Omental fat pad (tissue), 3 donors: ENCODE measurements at regions not wholly inside any gene's neighbourhood (a gene's known extent, or its start where the extent isn't known, plus 50 kb on each side); places are given as distances from the start of the nearest gene placed in this dataset.
"Not testable (repeated sequence)": the region's sequence is repeated elsewhere in the genome, so short reads cannot be mapped to it uniquely, and the experiment has no call there.

ENCODE experiments used
- ATAC-seq: fragments of 150-250 bp; one replicate; pipeline ENCODE4 v1.9.1; 2016; ENCODE audit warnings: mild to moderate bottlenecking, moderate library complexity; ENCODE audit not compliant: low FRiP score
- DNase-seq: peaks from one replicate; pipeline ENCODE4 v3.0.0-alpha.2; 2019; ENCODE audit warnings: low spot score
- TF ChIP-seq, protein P1 (sequence below), 3 donors: fragments of 450-650 bp; IDR thresholded peaks; one replicate each; pipeline ENCODE4 v1.5.1; 2016 to 2017; ENCODE audit warnings: antibody characterized with exemption in 3 of 3, mild to moderate bottlenecking in 3 of 3, moderate library complexity in 2 of 3

DNA sequence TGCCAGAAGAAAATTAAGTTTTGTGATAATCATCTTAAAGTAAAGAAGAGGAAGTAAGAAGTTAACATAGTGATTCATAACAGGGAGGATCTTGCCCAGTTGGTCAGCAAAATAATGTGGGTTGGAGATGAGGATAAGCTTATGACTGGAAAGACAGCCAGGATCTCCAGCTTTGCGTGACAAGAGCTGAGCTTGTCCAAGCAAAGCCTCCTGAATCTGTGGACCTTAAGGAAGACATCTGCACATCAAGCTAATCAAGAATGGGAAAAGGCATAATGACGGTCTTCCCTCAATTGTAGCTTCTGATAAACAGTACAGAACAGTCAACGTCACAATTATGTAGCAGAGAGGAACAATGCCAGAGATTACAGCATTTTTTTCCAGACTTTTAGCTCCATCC lies 744.7 kb upstream of the GOT2 start:
- ATAC-seq = no peak
- no peak for DNase-seq
- TF ChIP-seq, protein P1, sequence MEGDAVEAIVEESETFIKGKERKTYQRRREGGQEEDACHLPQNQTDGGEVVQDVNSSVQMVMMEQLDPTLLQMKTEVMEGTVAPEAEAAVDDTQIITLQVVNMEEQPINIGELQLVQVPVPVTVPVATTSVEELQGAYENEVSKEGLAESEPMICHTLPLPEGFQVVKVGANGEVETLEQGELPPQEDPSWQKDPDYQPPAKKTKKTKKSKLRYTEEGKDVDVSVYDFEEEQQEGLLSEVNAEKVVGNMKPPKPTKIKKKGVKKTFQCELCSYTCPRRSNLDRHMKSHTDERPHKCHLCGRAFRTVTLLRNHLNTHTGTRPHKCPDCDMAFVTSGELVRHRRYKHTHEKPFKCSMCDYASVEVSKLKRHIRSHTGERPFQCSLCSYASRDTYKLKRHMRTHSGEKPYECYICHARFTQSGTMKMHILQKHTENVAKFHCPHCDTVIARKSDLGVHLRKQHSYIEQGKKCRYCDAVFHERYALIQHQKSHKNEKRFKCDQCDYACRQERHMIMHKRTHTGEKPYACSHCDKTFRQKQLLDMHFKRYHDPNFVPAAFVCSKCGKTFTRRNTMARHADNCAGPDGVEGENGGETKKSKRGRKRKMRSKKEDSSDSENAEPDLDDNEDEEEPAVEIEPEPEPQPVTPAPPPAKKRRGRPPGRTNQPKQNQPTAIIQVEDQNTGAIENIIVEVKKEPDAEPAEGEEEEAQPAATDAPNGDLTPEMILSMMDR (IDR thresholded peaks at IDR 0.05) = no peak

DNA sequence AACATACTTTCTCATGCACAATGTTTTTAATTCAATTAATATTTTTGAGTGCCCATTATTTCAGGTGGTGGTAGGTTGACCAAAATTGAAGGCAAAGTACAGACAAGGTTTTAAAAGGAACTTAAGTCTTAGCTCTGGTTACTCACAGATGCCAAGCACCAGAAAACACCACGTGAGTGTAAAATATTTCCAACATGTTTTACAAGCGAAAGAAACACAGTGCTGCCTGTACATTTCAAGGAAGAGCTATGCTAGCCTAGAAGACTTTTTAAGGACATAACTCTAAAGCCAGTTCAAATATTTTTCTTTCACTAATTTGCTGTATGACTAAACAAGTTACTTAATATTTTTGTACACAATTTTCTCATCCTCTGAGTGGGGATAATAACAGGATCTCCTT lies 736.4 kb upstream of the GOT2 start:
- TF ChIP-seq, protein P1 (IDR thresholded peaks at IDR 0.05) = no peak
- ATAC-seq = no peak
- DNase-seq = no peak

DNA sequence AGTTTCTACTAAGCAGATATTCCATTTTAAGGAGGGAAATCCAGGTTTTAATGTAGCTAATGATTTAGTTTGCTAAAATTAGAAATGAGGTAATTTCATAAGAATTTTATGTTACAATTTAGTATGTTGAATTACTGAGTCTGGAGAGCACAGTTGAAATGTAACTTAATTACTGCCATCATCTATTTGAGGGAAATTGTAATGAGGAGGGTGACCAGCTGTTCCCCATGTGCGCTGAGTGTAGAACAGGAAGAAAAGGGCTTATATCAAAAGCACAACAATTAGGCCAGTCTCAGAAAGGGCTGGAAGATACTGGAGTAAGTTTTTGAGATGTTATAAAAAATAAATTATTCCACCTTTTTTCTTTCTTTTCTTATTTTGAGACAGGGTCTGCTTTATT lies 735.1 kb upstream of the GOT2 start:
- TF ChIP-seq, protein P1 (IDR thresholded peaks at IDR 0.05) = no peak
- ATAC-seq = no peak
- DNase-seq = no peak

DNA sequence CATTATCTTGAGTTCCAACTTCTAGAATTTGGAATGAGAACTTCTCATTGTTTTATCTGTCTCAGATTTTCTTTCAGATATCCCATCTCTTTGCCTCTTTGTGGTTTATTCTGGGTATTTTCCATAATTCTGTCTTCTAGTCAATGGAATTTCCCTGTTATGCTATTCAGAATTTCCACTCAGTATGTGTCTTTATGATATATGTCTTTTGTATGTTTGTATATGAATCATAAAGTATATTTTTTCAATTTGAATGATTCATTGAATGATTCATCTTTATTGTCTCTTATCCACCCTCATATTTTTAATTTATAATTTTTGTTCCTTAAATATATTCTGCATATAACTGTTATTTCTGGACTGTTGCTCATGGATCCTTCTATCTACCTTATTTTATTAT lies 729.7 kb upstream of the GOT2 start:
- TF ChIP-seq, protein P1 (IDR thresholded peaks at IDR 0.05) = no peak
- DNase-seq (no peak), ATAC-seq (no peak)

DNA sequence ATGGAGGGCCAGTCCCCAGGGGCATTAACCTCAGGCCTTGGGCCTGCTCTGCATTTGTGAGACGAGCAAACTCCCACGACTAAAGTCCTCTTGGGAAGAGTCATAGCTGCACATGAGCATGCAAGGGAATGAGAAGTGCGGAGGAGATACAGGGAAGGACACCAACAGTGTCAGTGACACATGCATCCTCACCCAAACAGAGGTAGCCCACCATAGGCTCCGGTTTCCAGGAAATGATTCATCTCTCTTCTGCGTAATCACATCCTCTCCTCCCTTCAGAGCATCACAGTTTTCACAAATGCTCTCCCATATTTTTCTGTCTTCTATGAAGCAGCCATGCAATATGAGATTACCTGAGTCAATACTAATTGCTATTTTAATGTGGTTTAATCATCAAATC lies 725.7 kb upstream of the GOT2 start:
- ATAC-seq (no peak), DNase-seq (no peak)
- TF ChIP-seq, protein P1 (IDR thresholded peaks at IDR 0.05) = no peak

DNA sequence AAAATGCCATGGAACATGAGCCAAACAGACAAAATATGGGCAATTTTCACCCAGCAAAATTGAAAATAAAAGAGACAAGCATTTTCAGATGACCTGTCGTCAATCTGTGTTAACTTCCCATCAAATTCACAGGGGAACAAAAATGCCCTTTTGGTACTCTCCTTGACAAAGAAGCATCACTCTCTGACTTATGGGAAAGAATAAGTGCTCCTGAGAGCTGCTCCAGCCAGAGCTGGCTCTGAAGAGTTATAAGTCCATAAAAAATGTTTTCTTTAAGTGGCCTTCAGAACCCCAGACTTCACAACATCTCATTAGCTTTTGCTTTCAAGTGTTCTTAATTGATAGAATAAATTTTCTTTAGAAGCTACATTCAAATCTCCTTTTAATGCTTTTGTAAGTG lies 721.4 kb upstream of the GOT2 start:
- no peak for ATAC-seq
- no peak for DNase-seq
- TF ChIP-seq, protein P1 (IDR thresholded peaks at IDR 0.05) = no peak

DNA sequence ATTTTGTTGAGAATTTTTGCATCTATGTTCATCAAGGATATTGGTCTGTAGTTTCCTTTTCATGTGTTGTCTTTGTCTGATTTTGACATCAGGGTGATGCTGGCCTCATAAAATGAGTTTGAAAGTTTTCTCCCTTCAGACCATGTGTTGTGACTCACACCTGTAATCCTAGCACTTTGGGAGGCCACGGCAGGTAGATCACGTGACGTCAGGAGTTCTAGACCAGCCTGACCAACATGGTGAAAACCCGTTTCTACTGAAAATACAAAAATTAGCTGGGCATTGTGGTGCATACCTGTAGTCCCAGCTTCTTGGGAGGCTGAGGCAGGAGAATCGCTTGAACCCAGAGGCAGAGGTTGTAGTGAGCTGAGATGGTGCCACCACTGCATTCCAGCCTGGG lies 716.4 kb upstream of the GOT2 start:
- not testable (repeated sequence) for ATAC-seq, DNase-seq

DNA sequence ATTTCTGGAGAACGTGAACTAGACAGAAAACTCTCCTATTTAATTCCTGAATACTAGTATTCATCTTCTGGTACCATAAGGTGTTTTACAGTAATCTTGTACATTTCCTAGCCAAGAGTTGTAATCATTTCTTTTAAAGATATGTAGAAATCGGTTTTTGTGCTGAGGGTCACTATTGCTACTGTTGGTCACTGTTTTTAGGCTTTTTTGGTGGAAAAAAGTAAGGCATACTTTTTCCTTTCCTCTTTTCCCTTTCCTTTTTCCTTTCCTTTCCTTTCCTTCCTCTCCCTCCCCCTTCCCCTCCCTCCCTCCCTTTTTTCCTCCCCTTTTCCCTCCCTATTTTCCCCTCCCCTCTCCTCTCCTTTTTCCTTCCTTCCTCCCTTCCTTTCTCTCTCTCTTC lies 706.4 kb upstream of the GOT2 start:
- ATAC-seq = no peak
- TF ChIP-seq, protein P1 (IDR thresholded peaks at IDR 0.05) = no peak
- DNase-seq = no peak
